ENCODE measurements at regions not wholly inside any gene's neighbourhood (a gene's known extent, or its start where the extent isn't known, plus 50 kb on each side); places are given as distances from the start of the nearest gene placed in this dataset.

GRCh38 chr13:56110751-56111150 is 1030.0 kb upstream of the PRR20A start:
- no peak for TF ChIP-seq MYC (IDR thresholded peaks at IDR 0.05; ENCODE audit: low read depth, low read length)
- no peak for TF ChIP-seq CTCF (IDR thresholded peaks at IDR 0.05; ENCODE audit: extremely low read depth in 1 of 2, insufficient read depth in 1 of 2, low read depth in 1 of 2, low read length in 2 of 2)
- TF ChIP-seq POLR2A (IDR thresholded peaks at IDR 0.05; ENCODE audit: low read depth, low read length): no peak
